HUES48 (cell line): ENCODE measurements at regions not wholly inside any gene's neighbourhood (a gene's known extent, or its start where the extent isn't known, plus 50 kb on each side); places are given as distances from the start of the nearest gene placed in this dataset.

ENCODE experiments used
- H3K27ac ChIP-seq: one replicate; pipeline ENCODE4 v1.7.0; 2013; ENCODE audit warnings: low read depth, low read length, inconsistent platforms
- H3K27me3 ChIP-seq: 2 replicates; pipeline ENCODE4 v1.6.1; 2013; ENCODE audit warnings: mild to moderate bottlenecking, low read length; ENCODE audit not compliant: control insufficient read depth, insufficient read depth
- H3K36me3 ChIP-seq: 2 replicates; pipeline ENCODE4 v1.6.1; 2013; ENCODE audit warnings: low read length; ENCODE audit not compliant: control insufficient read depth, insufficient read depth
- H3K4me1 ChIP-seq: 2 replicates; pipeline ENCODE4 v1.6.1; 2013; ENCODE audit warnings: mild to moderate bottlenecking, low read length; ENCODE audit not compliant: control insufficient read depth, insufficient read depth
- H3K4me3 ChIP-seq: 2 replicates; pipeline ENCODE4 v1.5.1; 2013; ENCODE audit warnings: mild to moderate bottlenecking, low read depth, low read length
- H3K9ac ChIP-seq: 2 replicates; pipeline ENCODE4 v1.6.1; 2013; ENCODE audit warnings: mild to moderate bottlenecking, low read depth, low read length, moderate library complexity
- H3K9me3 ChIP-seq: 2 replicates; pipeline ENCODE4 v1.6.1; 2013; ENCODE audit warnings: low read length; ENCODE audit not compliant: control insufficient read depth, insufficient read depth

DNA sequence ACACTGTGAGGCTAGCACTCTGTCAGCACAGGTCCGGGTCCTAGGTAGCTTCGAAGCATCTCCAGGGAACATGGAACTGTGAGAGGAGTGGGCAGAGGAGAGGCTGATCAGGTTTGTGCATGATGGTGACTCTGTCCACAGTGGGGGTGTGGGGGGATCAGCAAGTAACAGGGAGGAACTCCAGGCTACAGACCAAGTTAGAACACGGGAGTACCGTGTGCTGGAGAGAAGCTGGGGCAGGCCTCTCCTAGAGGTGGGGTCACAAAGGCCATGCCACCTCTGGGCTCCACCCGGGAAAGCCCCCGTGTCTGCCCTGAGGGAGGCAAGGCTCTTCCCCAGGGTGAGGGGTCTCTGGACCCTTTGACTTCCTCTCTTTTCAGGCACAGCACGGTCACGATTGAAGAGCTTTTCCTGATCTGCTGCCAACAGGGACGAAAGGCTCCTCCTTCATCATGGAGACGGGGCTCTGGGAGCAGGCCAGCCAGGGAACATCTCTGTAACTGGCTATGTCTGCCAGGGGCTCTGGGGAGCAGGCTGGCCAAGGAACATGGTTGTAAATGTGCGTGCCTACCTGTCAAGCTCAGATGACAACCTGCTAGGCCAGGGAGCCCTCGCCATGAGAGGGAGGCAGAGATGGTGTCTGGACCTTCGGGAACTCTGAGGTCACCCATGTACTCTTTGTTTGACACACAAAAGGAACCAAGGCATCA lies 1476.1 kb downstream of the BRD1 start:
- H3K9ac ChIP-seq: no peak overlapping the region
- H3K36me3 ChIP-seq: no peaks in the 10 kb centered on the region
- H3K4me3 ChIP-seq: no peak overlapping the region
- no peaks in the 10 kb centered on the region for H3K9me3 ChIP-seq
- no peaks in the 10 kb centered on the region; the same call in 1 of the 2 replicates for H3K4me1 ChIP-seq
- no peaks in the 10 kb centered on the region for H3K27me3 ChIP-seq
- no peak overlapping the region for H3K27ac ChIP-seq

DNA sequence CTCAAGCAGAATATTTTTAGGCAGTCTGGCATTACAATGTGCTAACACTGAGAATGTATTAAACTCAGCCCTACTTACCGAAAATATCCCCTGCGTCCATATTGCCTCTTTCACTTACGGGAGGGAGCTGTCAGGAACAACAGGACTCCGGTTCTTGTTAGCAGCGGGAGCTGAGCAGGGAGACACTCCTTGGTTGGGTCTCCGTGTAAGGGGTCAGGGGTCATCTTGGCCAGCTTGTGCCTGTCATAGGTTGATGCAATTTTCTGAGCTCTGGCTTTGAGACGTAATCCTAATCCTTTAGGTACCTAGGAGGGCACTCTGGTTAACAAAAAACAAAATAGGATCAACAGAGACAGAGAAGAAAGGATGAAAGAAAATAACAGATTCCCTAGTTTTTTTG lies 1477.2 kb downstream of the BRD1 start:
- Histone ChIP-seq H3K9me3 (no peaks in the 10 kb centered on the region), H3K4me3 (no peak overlapping the region), H3K27me3 (no peaks in the 10 kb centered on the region)

DNA sequence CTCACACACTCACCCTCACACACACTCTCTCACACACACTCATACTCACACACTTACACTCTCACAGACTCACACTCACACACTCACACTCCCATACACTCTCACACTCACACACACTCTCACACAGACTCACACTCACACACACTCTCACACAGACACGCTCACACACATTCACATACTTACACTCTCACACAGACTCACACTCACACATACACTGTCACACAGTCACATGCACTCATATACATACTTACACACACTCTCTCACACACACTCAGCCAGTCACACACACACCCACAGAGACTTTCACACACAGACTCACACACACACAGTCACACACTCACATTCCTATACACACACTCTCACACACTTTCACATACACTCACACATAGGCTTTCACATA lies 1478.8 kb downstream of the BRD1 start:
- Histone ChIP-seq H3K4me1 (peaks cover 1% of the 10 kb centered on the region; the same call in 1 of the 2 replicates), H3K4me3 (no peak overlapping the region), H3K27me3 (no peaks in the 10 kb centered on the region), H3K9me3 (no peaks in the 10 kb centered on the region), H3K36me3 (no peaks in the 10 kb centered on the region), H3K27ac (no peak overlapping the region), H3K9ac (no peak overlapping the region)

More for the DNA sequence above, 1477.2 kb downstream of the BRD1 start:
- Histone ChIP-seq H3K9ac (no peak overlapping the region), H3K27ac (no peak overlapping the region), H3K4me1 (no peaks in the 10 kb centered on the region), H3K36me3 (no peaks in the 10 kb centered on the region)

DNA sequence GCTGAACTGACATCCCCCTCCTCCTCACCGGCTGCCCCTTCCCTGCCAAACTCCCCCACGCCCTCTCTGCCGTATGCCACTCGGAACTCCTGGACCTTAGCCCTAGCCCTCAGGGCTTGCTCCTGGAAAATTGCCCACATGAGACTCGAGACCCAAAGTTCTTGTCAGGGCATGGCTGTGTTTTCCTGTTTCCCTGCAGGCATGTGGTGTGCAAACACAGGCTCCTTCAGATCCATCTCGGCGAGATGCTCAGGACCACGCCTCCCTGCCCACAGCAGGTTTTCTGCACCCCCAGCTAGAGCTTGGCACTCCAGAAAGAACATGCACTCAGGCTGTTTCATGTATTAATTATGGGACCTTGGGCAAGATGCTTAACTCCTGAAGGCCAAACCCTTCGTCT lies 1480.4 kb downstream of the BRD1 start:
- H3K9me3 ChIP-seq: no peaks in the 10 kb centered on the region
- H3K4me3 ChIP-seq: no peak overlapping the region
- no peaks in the 10 kb centered on the region; the same call in 1 of the 2 replicates for H3K27me3 ChIP-seq
- peaks cover 7% of the 10 kb centered on the region; the same call in 1 of the 2 replicates for H3K4me1 ChIP-seq
- no peaks in the 10 kb centered on the region for H3K36me3 ChIP-seq
- no peak overlapping the region for H3K9ac ChIP-seq
- no peak overlapping the region for H3K27ac ChIP-seq

DNA sequence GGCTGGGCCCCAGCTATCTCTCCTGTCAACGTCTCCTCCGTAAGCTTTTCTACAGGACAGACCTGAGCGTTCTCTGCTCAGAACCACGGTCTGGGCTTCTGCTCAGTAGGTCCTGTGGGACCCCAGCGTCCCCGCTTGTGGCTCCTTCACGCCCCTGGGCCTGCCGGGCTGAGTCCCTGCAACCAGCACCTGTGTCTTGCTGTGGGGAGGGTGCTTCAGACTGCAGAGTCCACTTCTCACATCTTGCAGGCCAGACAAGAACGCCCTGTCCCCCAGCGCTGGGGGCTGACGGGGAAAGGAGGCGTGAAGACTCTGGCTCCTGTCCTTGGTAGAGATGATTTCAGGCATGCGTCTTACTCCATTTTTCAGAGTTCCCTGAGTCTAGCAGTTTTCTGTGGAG lies 1480.8 kb downstream of the BRD1 start:
- no peaks in the 10 kb centered on the region for H3K36me3 ChIP-seq
- no peak overlapping the region for H3K9ac ChIP-seq
- H3K27me3 ChIP-seq: peaks cover 4% of the 10 kb centered on the region
- no peak overlapping the region for H3K27ac ChIP-seq
- H3K4me3 ChIP-seq: no peak overlapping the region
- H3K4me1 ChIP-seq: peaks cover 7% of the 10 kb centered on the region; the same call in 1 of the 2 replicates
- no peaks in the 10 kb centered on the region for H3K9me3 ChIP-seq

DNA sequence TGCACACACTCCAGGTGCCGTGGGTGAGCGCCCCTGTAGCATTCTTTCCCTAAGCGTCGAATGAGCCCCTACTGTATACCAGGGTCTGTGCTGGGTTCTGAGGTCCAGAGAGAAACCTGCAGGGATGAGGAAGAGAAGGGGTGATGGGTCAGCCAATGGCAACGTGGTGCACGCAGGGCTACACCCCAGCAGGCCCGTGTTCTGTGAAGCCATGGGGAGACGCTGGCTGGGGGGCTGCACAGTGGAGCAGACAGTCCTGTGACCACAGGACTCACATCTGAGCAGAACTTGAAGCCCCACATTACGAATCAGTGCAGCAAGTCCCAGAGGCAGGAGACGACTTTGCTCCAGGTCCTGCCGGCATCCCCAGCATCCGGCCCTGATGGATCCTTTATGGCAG lies 1481.4 kb downstream of the BRD1 start:
- Histone ChIP-seq H3K4me1 (peaks cover 12% of the 10 kb centered on the region; the same call in 1 of the 2 replicates), H3K36me3 (no peaks in the 10 kb centered on the region), H3K4me3 (no peak overlapping the region), H3K27me3 (peaks cover 10% of the 10 kb centered on the region), H3K9me3 (no peaks in the 10 kb centered on the region), H3K27ac (no peak overlapping the region), H3K9ac (no peak overlapping the region)

DNA sequence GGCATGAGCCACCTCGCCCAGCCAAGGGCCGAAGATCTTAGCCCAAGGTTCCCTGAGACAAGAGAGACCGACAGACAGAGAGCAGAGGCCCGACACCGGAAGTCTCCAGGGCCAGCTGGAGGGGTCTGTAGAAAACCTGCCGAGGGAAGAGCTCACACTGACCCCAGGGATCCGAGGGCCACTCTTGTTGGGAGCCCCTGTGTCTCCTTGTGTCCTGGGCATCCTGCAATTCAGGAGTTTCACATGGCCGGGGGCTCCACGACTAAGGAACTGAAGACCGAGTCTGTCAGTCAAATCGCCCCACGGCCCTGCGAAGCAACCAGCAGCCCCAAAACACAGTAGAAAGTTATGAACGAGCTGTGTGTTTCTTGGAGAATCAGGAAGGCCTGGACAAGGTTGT lies 1482.0 kb downstream of the BRD1 start:
- Histone ChIP-seq H3K9me3 (no peaks in the 10 kb centered on the region), H3K4me1 (peaks cover 19% of the 10 kb centered on the region), H3K9ac (no peak overlapping the region), H3K4me3 (no peak overlapping the region), H3K27ac (no peak overlapping the region), H3K36me3 (no peaks in the 10 kb centered on the region), H3K27me3 (peaks cover 16% of the 10 kb centered on the region)

DNA sequence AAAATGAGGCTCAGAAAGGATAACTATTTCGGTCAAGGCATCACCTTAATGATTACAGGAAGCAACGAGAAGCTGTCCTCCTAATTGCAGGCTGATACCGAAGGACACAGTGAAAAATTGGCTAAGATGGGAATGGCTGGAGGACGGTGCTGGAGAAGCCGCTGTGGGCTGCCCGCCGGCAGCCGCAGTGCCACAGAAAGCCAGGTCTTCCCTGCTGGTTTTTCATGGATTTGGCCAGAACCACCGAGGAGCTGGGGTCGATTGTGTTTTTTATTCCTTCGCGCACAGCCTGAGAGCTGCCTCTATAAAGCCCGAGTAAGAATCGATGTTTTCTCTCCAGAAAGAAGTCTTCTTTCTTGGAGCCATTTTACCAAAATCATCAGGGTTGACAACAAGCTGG lies 1484.2 kb downstream of the BRD1 start:
- Histone ChIP-seq H3K4me3 (no peak overlapping the region), H3K36me3 (no peaks in the 10 kb centered on the region), H3K27ac (no peak overlapping the region), H3K9ac (no peak overlapping the region), H3K9me3 (no peaks in the 10 kb centered on the region), H3K4me1 (peaks cover 30% of the 10 kb centered on the region), H3K27me3 (peaks cover 31% of the 10 kb centered on the region)

DNA sequence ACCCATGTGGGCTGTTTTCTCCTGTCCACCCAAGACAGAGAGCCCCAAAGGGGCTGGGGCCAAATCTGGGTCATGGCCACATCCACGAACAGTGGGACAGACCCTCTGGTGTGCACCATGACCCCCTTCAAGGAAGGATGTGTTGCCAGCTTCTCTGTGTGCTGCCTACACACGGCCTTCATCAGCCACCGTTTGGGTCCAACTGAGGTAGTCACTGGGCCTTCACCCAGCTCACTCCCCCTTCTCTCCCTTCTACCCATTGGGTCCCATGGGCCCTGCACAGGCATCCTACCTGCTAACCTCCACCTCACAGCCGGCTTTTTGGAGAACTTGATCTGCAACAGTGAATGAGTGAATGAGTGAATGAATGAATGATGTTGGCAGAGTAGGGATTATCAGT lies 1484.9 kb downstream of the BRD1 start:
- H3K27ac ChIP-seq: no peak overlapping the region
- peaks cover 30% of the 10 kb centered on the region for H3K4me1 ChIP-seq
- no peak overlapping the region for H3K9ac ChIP-seq
- H3K9me3 ChIP-seq: no peaks in the 10 kb centered on the region
- H3K4me3 ChIP-seq: no peak overlapping the region
- peaks cover 31% of the 10 kb centered on the region for H3K27me3 ChIP-seq
- H3K36me3 ChIP-seq: no peaks in the 10 kb centered on the region

DNA sequence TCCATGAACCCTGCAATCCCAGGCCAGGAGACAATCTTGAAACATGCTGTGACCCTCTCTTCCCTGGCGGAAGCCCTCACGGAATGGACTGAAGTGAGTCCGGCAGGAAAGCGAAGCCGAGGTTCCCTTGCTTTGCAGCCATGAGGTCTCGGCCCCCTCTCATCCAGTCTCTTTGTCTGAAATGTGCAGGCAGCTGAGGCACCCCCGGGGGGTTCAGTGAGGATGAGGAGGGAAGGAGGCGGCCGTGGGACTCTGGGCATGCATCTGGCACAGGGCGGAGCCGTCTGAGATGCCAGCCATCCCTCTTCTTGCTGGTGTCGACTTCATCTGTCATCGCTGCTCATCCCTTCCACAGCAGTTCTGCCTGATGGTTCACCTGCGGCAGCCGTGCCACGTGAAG lies 1485.7 kb downstream of the BRD1 start:
- Histone ChIP-seq H3K4me3 (no peak overlapping the region), H3K27ac (no peak overlapping the region), H3K36me3 (no peaks in the 10 kb centered on the region), H3K9me3 (no peaks in the 10 kb centered on the region), H3K27me3 (peaks cover 31% of the 10 kb centered on the region), H3K9ac (no peak overlapping the region), H3K4me1 (peaks cover 30% of the 10 kb centered on the region)

DNA sequence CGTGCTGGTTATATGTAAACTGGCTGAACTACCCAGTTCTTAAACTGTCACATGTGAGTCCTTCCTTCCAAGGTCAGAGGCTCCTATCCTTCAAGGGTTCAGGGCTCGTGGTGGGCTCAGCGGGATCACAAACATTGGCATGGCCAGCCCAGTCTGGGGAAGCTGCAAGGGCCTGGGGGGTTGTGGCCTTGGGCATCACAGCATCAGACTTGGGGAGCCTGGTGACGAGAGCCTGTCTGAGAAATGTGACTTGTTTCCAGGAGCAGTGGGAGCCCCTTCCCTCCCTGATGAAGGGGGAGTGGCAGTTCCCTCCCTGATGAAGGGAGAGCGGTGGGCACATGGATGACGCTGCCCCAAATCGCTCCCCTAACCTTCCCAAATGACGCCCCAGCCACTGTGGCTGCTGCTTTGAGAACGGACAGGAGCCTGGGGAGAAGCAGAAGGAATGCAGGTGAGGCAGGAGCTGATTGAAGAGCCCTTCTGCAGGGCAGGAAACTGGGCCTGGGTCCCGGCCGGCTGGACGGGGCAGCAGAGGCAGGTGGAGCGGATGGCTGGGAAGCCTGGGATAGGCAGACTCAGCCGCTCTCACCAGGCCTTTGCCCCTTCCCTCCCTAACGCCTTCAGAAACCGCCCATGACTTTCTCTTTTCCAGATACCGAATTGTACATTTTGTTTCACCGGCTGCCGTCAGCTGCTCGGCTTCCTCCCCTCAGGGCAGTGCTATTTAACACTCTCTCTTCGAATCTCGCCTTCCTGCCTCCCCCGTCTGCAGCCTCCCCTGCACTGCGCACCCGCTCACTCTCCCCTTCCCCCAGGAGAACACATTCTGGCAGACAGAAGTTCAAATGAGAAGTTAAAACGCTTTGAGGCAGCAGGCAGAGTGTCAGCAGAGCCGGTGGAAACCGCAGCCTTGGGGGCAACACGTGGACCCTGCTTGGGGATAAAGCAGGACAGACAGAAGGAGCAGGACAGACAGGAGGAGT lies 1486.7 kb downstream of the BRD1 start:
- Histone ChIP-seq H3K27me3 (peaks cover 31% of the 10 kb centered on the region), H3K27ac (no peak overlapping the region), H3K4me1 (peaks cover 30% of the 10 kb centered on the region), H3K4me3 (no peak overlapping the region; the same call in 1 of the 2 replicates), H3K9me3 (no peaks in the 10 kb centered on the region), H3K9ac (no peak overlapping the region), H3K36me3 (no peaks in the 10 kb centered on the region)
